Ectodermal cell (in vitro differentiated cells): ENCODE measurements at regions not wholly inside any gene's neighbourhood (a gene's known extent, or its start where the extent isn't known, plus 50 kb on each side); places are given as distances from the start of the nearest gene placed in this dataset.

ENCODE experiments used
- H3K27ac ChIP-seq: 2 replicates; pipeline ENCODE4 v1.7.0; 2013; ENCODE audit warnings: mild to moderate bottlenecking, low read depth, low read length; ENCODE audit not compliant: insufficient read depth, poor library complexity, severe bottlenecking
- H3K27me3 ChIP-seq: 2 replicates; pipeline ENCODE4 v1.7.0; 2013; ENCODE audit warnings: mild to moderate bottlenecking, low read length; ENCODE audit not compliant: insufficient read depth, control insufficient read depth, poor library complexity, severe bottlenecking
- H3K36me3 ChIP-seq: one replicate; pipeline ENCODE4 v1.7.0; 2013; ENCODE audit warnings: low read length; ENCODE audit not compliant: control insufficient read depth, insufficient read depth
- H3K4me1 ChIP-seq: one replicate; pipeline ENCODE4 v1.7.0; 2013; ENCODE audit warnings: low read length; ENCODE audit not compliant: control insufficient read depth, insufficient read depth
- H3K4me3 ChIP-seq: 2 replicates; pipeline ENCODE4 v1.7.0; 2013; ENCODE audit warnings: low read depth, low read length, control low read depth; ENCODE audit not compliant: insufficient read depth
- H3K9me3 ChIP-seq: 2 replicates; pipeline ENCODE4 v1.7.0; 2013; ENCODE audit warnings: mild to moderate bottlenecking, low read length, moderate library complexity; ENCODE audit not compliant: control insufficient read depth
- WGBS, 2 experiments: methylation state at CpG; one replicate each; pipeline ENCODE4 v1.1.7; 2013; ENCODE audit warnings: missing lambda C conversion rate in 2 of 2; 5-methylcytosine and 5-hydroxymethylcytosine counted together

DNA sequence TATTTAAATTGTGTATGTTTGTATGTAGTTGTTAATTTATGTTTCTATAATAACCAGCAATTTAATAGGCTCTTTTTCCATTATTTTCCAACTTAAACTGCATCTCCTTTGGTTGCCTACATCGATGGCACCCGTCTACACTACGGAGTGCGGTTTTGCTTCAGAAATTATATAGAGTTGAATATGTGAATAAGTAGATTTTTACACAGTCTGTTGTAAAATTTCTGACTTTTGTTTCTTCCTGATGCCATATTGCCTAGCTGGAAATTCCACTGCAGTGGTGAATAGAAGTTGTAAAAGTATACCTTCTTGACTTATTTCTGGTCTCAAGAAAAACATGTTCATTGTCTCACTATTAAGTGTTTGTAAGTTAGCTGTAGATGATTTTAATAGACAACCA, 404.1 kb upstream of the EPHA7 start:
- Histone ChIP-seq H3K9me3 (no peaks in the 10 kb centered on the region), H3K36me3 (no peaks in the 10 kb centered on the region), H3K4me3 (no peak overlapping the region), H3K4me1 (no peaks in the 10 kb centered on the region), H3K27me3 (no peaks in the 10 kb centered on the region), H3K27ac (no peak overlapping the region)
- WGBS, 2 experiments: 93 to 100% methylated on average over 4 of the region's 4 CpGs

GRCh38 chr6:93822434-93823265, 403.3 kb upstream of the EPHA7 start:
- Histone ChIP-seq H3K4me3 (no peak overlapping the region), H3K9me3 (no peaks in the 10 kb centered on the region), H3K4me1 (no peaks in the 10 kb centered on the region), H3K36me3 (no peaks in the 10 kb centered on the region), H3K27me3 (no peaks in the 10 kb centered on the region), H3K27ac (no peak overlapping the region)
- WGBS, 2 experiments: 88 to 98% methylated on average over 3 to 4 of the region's 4 CpGs

DNA sequence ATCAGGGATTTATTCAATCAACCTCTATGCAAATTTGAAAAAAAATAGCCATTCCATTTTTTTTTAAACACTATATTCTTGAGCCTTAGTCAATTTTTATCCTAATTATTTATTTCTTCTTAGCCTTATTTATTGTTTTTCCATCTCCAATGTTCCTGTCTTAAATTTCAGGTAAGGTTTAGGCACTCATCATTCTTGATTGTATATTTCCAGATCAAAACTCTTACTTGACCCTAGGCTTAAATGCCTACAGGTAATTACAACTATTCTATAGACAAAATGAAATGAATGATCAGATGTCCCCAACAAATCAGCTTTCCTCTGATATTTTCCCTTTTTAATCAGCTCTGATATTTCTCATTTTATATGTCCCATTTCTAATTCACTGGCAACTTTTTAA, 402.6 kb upstream of the EPHA7 start:
- Histone ChIP-seq H3K27ac (no peak overlapping the region), H3K27me3 (no peaks in the 10 kb centered on the region), H3K36me3 (no peaks in the 10 kb centered on the region), H3K4me1 (no peaks in the 10 kb centered on the region), H3K4me3 (no peak overlapping the region), H3K9me3 (no peaks in the 10 kb centered on the region)

DNA sequence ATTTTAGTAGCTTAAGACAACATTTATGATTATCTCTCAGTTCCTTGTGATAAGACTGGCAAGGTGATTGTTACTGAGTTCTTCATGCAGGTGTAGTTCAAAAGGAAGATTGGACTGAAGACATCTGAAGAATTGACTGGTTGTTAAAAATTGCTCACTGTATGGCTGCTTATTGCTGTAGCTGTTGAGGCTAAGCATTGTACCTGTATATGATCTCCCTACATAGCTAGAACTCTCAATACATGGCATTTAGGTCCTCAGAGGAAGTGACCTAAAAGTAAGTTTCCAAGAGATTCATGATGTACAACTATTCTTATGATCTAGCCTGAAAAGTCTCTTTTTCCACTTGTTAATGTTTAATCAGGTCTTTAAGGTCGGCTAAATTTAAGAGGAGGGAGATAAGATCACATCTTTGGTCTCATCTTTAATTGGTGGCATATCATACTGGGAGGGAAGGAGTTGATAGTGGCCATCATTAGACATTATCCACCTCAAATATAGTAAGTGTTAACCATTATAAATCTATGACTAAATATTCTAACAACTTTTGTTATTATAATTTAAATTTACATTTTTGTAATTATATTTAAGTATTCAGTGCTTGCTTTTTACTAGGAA, 401.2 kb upstream of the EPHA7 start:
- Histone ChIP-seq H3K27me3 (no peaks in the 10 kb centered on the region), H3K36me3 (no peaks in the 10 kb centered on the region), H3K27ac (no peak overlapping the region), H3K4me1 (no peaks in the 10 kb centered on the region), H3K4me3 (no peak overlapping the region), H3K9me3 (no peaks in the 10 kb centered on the region)
- WGBS, 2 experiments: 100% methylated on average over 1 of the region's 1 CpG

- Histone ChIP-seq H3K36me3 (no peaks in the 10 kb centered on the region), H3K4me3 (no peak overlapping the region), H3K27me3 (no peaks in the 10 kb centered on the region), H3K27ac (no peak overlapping the region), H3K4me1 (no peaks in the 10 kb centered on the region), H3K9me3 (no peaks in the 10 kb centered on the region)
- 59 to 60% methylated on average over 3 of the region's 3 CpGs for WGBS, 2 experiments
Observed at GRCh38 chr6:93819189-93819588, 399.8 kb upstream of the EPHA7 start.

DNA sequence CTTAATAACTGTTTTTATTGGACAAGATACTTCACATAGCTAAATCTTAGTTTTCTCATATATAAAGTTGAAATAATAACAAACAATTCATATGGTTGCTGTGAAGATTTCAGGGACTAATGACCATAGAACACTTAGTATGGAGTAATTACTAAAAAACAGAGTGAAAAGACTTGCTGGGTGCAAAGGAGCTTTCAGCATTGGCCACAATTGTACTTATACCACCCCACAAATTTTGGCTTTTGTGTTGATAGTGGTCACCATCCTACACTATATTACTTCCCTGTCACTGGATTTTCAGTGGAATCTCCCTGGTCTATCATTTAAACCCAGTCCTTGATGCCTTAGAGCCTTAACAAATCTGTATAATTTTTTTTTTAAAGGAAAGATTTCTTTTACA, 398.6 kb upstream of the EPHA7 start:
- Histone ChIP-seq H3K36me3 (no peaks in the 10 kb centered on the region), H3K9me3 (no peaks in the 10 kb centered on the region), H3K4me1 (no peaks in the 10 kb centered on the region), H3K4me3 (no peak overlapping the region), H3K27ac (no peak overlapping the region), H3K27me3 (no peaks in the 10 kb centered on the region)

DNA sequence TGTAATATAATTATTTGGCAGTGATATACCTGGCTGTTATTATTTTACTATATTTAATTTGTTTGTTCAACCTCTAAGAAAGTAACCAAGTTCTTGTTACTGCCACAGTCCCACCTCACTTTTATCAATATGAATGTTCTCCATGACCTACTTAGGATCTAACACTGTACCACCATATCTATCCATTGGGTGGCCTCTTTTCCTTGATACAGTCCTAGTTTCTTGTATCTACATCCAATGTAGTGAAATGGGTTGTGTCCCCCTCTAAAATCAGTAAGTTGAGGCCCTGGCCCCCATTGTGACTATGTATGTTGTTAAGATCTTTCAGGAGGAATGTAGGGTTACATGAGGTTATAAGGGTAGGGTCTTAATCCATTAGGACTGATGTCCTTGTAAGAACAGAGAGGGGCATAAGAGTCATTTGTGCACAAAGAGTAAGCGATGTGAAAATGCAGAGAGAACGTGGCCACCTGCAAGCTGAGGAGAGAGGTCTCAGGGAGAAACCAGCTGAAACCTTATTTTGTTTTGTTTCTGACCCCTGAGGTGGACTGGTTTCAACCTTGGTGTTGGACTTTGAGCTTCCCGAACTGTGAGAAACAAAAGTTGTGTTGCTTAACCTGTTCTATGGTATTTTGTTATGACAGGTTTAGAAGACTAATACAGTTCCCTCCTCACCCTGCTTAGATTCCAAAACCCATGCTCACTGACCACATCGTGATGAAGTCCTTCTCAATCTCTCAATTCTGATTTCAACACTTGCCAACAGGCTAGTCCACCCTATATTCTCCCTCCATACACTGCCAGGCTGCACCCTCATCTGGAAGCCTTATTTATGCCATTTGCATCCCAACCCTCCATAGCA, 387.3 kb upstream of the EPHA7 start:
- WGBS, 2 experiments: 91 to 94% methylated on average over 4 of the region's 4 CpGs
- Histone ChIP-seq H3K27ac (no peak overlapping the region), H3K36me3 (peaks cover 2% of the 10 kb centered on the region), H3K9me3 (peaks cover 2% of the 10 kb centered on the region), H3K4me3 (no peak overlapping the region), H3K4me1 (no peaks in the 10 kb centered on the region), H3K27me3 (no peaks in the 10 kb centered on the region)

DNA sequence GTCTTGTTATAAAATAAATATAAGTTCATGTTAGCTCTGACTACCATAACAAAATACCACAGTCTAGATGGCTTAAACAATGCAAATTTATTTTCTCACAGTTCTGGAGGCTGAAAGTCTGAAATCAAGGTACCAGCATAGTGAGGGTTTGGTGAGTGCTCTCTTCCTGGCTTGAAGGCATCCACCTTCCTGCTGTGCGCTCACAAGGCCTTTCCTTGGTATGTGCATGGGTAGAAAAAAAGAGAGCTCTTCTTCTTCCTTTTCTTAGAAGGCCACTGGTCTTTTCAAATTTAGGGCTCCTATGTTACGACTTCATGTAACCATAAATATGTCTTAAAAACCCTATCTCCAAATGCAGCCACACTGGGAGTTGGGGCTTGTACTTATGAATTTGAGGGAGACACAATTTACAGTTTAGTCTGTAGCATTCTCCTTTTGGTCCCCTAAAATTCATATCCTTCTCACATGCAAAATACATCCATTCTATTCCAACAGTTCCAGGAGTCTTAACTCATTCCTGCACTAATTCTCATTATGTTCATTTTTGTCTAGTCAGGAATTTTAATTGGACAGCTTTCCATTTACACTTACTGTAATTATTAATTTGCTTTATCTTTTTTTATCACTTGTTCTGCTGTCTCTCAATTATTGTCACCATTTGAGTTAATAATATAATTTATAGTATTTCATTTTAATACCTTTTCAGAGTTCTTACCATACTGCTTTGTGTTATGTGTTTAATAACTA, 381.9 kb upstream of the EPHA7 start:
- H3K4me3 ChIP-seq: no peak overlapping the region
- no peak overlapping the region for H3K27ac ChIP-seq

GRCh38 chr6:93799226-93799625, 379.9 kb upstream of the EPHA7 start:
- Histone ChIP-seq H3K27me3 (no peaks in the 10 kb centered on the region), H3K4me3 (no peak overlapping the region), H3K4me1 (no peaks in the 10 kb centered on the region), H3K9me3 (no peaks in the 10 kb centered on the region), H3K36me3 (no peaks in the 10 kb centered on the region), H3K27ac (no peak overlapping the region)
- WGBS, 2 experiments: 88 to 100% methylated on average over 2 to 3 of the region's 3 CpGs

More for the DNA sequence above, 381.9 kb upstream of the EPHA7 start:
- Histone ChIP-seq H3K36me3 (no peaks in the 10 kb centered on the region), H3K9me3 (no peaks in the 10 kb centered on the region), H3K27me3 (no peaks in the 10 kb centered on the region), H3K4me1 (no peaks in the 10 kb centered on the region)
- 38 to 68% methylated on average over 1 to 2 of the region's 2 CpGs for WGBS, 2 experiments

- H3K27me3 ChIP-seq: no peaks in the 10 kb centered on the region
- H3K4me1 ChIP-seq: no peaks in the 10 kb centered on the region
- no peaks in the 10 kb centered on the region for H3K36me3 ChIP-seq
- H3K27ac ChIP-seq: no peak overlapping the region
- no peak overlapping the region for H3K4me3 ChIP-seq
- no peaks in the 10 kb centered on the region for H3K9me3 ChIP-seq
Observed at GRCh38 chr6:93794166-93794565, 374.8 kb upstream of the EPHA7 start.
